ENCODE measurements at regions not wholly inside any gene's neighbourhood (a gene's known extent, or its start where the extent isn't known, plus 50 kb on each side); places are given as distances from the start of the nearest gene placed in this dataset.

DNA sequence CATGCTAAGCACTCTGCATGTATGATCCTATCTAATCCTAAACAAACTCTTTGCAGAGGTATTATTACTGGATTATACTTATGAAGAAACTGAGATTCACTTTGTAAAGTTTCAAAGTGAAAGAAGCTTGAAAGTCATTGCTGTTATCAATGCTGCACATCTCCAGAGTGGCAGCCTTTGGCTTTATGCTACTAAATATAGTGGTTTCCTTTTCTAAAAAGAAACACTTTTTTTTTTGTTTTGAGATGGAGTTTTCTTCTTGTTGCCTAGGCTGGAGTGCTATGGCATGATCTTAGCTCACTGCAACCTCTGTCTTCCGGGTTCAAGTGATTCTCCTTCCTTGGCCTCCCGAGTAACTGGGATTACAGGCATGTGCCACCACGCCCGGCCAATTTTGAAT, 114.9 kb upstream of the RAB27B start:
- DNase-seq (ENCODE audit: insufficient read length, low spot score) (no peak), FAIRE-seq (no peak)
- TF ChIP-seq TAF1 (IDR thresholded peaks at IDR 0.05; ENCODE audit: low read depth, low read length) (no peak), POU2F2 (IDR thresholded peaks at IDR 0.05; ENCODE audit: low read depth, low read length) (no peak), POLR2AphosphoS5 (IDR thresholded peaks at IDR 0.05; ENCODE audit: low read depth, low read length) (no peak), PAX5 (IDR thresholded peaks at IDR 0.05; ENCODE audit: insufficient read depth, low read length, severe bottlenecking) (no peak), SPI1 (IDR thresholded peaks at IDR 0.05; ENCODE audit: low read depth, low read length) (no peak), POLR2A (IDR thresholded peaks at IDR 0.05; ENCODE audit: low read depth, low read length) (no peak)

DNA sequence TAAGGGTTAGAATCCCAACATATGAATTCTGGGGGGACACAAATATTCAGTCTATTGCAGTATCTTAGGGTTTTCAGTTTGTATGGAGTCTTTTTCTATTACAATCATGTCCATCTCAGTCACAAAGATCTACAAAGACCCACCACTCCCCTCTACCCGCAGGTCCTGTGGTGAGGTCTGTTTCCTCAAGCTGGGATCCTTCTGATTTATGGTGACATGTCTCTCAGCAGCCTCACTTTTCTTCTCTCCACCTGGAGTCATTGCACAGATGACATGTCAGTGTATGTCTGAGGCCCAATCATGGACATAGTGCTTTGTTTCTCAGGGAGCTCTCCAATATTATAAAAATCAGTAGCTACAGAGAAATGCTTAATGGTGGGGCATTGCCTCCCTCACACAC, 113.4 kb upstream of the RAB27B start:
- TF ChIP-seq POLR2A (IDR thresholded peaks at IDR 0.05; ENCODE audit: low read depth, low read length), result no peak
- TF ChIP-seq SPI1 (IDR thresholded peaks at IDR 0.05; ENCODE audit: low read depth, low read length), result no peak
- TF ChIP-seq PAX5 (IDR thresholded peaks at IDR 0.05; ENCODE audit: insufficient read depth, low read length, severe bottlenecking), result no peak
- no peak for TF ChIP-seq TAF1 (IDR thresholded peaks at IDR 0.05; ENCODE audit: low read depth, low read length)
- no peak for DNase-seq (ENCODE audit: insufficient read length, low spot score)
- no peak for FAIRE-seq

GRCh38 chr18:54716586-54716985, 111.7 kb upstream of the RAB27B start:
- TF ChIP-seq TAF1 (IDR thresholded peaks at IDR 0.05; ENCODE audit: low read depth, low read length), result no peak
- TF ChIP-seq PAX5 (IDR thresholded peaks at IDR 0.05; ENCODE audit: insufficient read depth, low read length, severe bottlenecking), result no peak
- no peak for TF ChIP-seq SPI1 (IDR thresholded peaks at IDR 0.05; ENCODE audit: low read depth, low read length)
- TF ChIP-seq POLR2A (IDR thresholded peaks at IDR 0.05; ENCODE audit: low read depth, low read length), result no peak
- TF ChIP-seq POU2F2 (IDR thresholded peaks at IDR 0.05; ENCODE audit: low read depth, low read length), result no peak
- TF ChIP-seq POLR2AphosphoS5 (IDR thresholded peaks at IDR 0.05; ENCODE audit: low read depth, low read length), result no peak
- DNase-seq (ENCODE audit: insufficient read length, low spot score) (no peak), FAIRE-seq (no peak)

- peak; percentile 20 for DNase-seq (ENCODE audit: insufficient read length, low spot score)
- FAIRE-seq, result peak; percentile 82
- TF ChIP-seq POLR2A (IDR thresholded peaks at IDR 0.05; ENCODE audit: low read depth, low read length) (no peak), POU2F2 (IDR thresholded peaks at IDR 0.05; ENCODE audit: low read depth, low read length) (no peak), PAX5 (IDR thresholded peaks at IDR 0.05; ENCODE audit: insufficient read depth, low read length, severe bottlenecking) (peak; percentile 13), POLR2AphosphoS5 (IDR thresholded peaks at IDR 0.05; ENCODE audit: low read depth, low read length) (no peak)
These were observed 110.4 kb upstream of the RAB27B start for GRCh38 chr18:54717673-54718407.

- no peak for TF ChIP-seq SPI1 (IDR thresholded peaks at IDR 0.05; ENCODE audit: low read depth, low read length)
- TF ChIP-seq POLR2A (IDR thresholded peaks at IDR 0.05; ENCODE audit: low read depth, low read length), result no peak
- no peak for TF ChIP-seq POLR2AphosphoS5 (IDR thresholded peaks at IDR 0.05; ENCODE audit: low read depth, low read length)
- no peak for TF ChIP-seq PAX5 (IDR thresholded peaks at IDR 0.05; ENCODE audit: insufficient read depth, low read length, severe bottlenecking)
- no peak for TF ChIP-seq TAF1 (IDR thresholded peaks at IDR 0.05; ENCODE audit: low read depth, low read length)
- TF ChIP-seq POU2F2 (IDR thresholded peaks at IDR 0.05; ENCODE audit: low read depth, low read length), result no peak
- DNase-seq (ENCODE audit: insufficient read length, low spot score) (no peak), FAIRE-seq (no peak)
These were observed 109.9 kb upstream of the RAB27B start for GRCh38 chr18:54718408-54718773.

DNA sequence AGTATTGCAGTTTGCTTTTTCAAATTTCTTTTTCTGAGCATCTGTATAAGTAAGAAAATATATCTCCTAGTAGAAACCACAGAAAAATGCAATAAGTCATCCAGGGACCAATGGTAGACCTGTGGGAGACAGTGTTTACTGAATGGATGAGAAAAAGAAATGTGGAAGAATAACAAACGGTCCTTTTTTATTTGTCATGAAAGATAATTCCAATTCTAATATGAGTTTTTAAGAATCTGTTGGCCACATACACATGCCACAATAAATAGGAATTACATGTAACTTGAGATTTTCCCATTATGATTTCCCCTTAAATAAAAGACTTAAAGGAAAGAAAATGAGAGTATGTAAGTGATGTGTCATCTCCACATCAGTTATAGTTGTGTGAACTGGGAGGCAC, 107.7 kb upstream of the RAB27B start:
- FAIRE-seq, result no peak
- DNase-seq (ENCODE audit: insufficient read length, low spot score), result no peak
- TF ChIP-seq PAX5 (IDR thresholded peaks at IDR 0.05; ENCODE audit: insufficient read depth, low read length, severe bottlenecking) (no peak), SPI1 (IDR thresholded peaks at IDR 0.05; ENCODE audit: low read depth, low read length) (no peak), POLR2A (IDR thresholded peaks at IDR 0.05; ENCODE audit: low read depth, low read length) (no peak), POLR2AphosphoS5 (IDR thresholded peaks at IDR 0.05; ENCODE audit: low read depth, low read length) (no peak), POU2F2 (IDR thresholded peaks at IDR 0.05; ENCODE audit: low read depth, low read length) (no peak)

DNA sequence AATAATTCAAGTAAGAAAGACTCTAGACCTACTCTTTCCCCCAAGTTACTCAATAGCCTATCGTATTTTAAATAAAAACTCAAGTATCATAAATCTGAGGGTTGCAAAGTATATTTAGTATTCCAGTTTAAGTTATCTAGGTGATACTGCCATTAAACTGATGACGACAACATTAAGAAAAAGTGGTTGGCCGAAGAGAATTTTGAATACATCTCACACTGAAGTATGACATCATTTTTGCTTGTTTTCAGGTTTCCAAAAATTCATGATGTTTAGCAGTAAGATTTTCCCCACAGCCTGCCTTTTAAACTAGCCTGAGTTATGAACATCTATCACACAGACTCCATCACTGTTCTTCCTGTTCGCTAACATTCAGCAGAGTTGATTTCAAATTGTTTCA, 102.1 kb upstream of the RAB27B start:
- FAIRE-seq, result no peak
- no peak for TF ChIP-seq TAF1 (IDR thresholded peaks at IDR 0.05; ENCODE audit: low read depth, low read length)
- no peak for DNase-seq (ENCODE audit: insufficient read length, low spot score)

DNA sequence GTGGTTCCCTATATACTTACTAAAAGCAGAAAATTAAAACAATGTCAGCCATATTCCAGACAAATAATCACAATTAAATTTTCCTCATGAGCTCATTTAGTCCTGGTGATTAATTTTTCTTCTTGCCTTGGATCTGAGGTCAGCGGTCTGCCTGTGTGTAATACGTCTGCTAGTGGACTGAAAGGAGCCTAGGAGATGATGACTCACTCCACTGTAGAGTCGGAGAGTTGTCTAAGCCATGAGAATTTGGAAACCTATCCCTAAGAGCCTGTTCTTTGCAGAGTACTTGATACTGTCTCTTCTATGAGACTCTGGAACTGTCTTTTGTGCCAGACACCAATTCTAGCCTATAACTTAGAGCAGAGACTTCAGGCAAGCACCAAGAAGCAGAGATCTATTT, 94.2 kb upstream of the RAB27B start:
- TF ChIP-seq PAX5 (IDR thresholded peaks at IDR 0.05; ENCODE audit: insufficient read depth, low read length, severe bottlenecking) (no peak), TAF1 (IDR thresholded peaks at IDR 0.05; ENCODE audit: low read depth, low read length) (no peak), POU2F2 (IDR thresholded peaks at IDR 0.05; ENCODE audit: low read depth, low read length) (no peak), SPI1 (IDR thresholded peaks at IDR 0.05; ENCODE audit: low read depth, low read length) (no peak), POLR2AphosphoS5 (IDR thresholded peaks at IDR 0.05; ENCODE audit: low read depth, low read length) (no peak), POLR2A (IDR thresholded peaks at IDR 0.05; ENCODE audit: low read depth, low read length) (no peak)
- FAIRE-seq (no peak), DNase-seq (ENCODE audit: insufficient read length, low spot score) (no peak)

DNA sequence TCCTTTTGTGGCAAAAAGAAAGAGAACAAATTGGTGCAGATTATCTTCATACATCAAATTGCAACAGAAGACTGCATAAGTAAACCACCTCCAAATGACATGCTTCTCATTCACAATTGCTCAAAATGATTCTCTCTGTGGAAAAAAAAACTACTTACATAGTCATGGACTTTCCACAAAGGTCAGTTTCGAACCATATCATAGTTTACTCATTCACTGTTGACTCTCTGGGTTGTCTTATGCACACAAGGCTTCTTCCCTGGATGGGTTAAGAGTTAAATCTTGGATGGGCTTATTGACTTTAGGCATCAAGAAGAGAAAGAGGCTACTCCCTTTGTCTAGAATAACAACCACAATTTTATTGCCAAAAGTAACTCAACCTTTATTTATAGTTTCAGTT, 91.3 kb upstream of the RAB27B start:
- TF ChIP-seq POLR2A (IDR thresholded peaks at IDR 0.05; ENCODE audit: low read depth, low read length) (no peak), TAF1 (IDR thresholded peaks at IDR 0.05; ENCODE audit: low read depth, low read length) (no peak), SPI1 (IDR thresholded peaks at IDR 0.05; ENCODE audit: low read depth, low read length) (no peak), POU2F2 (IDR thresholded peaks at IDR 0.05; ENCODE audit: low read depth, low read length) (no peak), PAX5 (IDR thresholded peaks at IDR 0.05; ENCODE audit: insufficient read depth, low read length, severe bottlenecking) (no peak), POLR2AphosphoS5 (IDR thresholded peaks at IDR 0.05; ENCODE audit: low read depth, low read length) (no peak)
- no peak for FAIRE-seq
- DNase-seq (ENCODE audit: insufficient read length, low spot score), result no peak

DNA sequence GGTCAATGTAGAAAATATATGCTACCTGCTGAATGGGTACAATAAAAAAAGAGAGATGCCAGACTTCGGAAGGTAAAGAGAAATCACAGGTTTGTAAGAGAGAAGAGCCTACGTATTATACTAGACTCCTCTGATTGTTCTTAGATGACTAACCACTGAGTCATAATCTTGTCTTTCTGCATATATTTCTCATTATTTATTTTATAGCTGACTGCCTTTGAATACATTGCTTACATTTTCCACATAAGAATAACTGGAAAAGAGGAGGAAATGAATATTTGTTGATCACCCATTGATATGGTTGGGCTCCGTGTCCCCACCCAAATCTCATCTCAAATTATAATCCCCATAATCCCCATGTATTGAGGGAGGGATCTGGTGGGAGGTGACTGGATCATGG, 90.3 kb upstream of the RAB27B start:
- DNase-seq (ENCODE audit: insufficient read length, low spot score) (no peak), FAIRE-seq (no peak)

More for the DNA sequence above, 90.3 kb upstream of the RAB27B start:
- TF ChIP-seq POU2F2 (IDR thresholded peaks at IDR 0.05; ENCODE audit: low read depth, low read length), result no peak
- no peak for TF ChIP-seq POLR2A (IDR thresholded peaks at IDR 0.05; ENCODE audit: low read depth, low read length)
- TF ChIP-seq SPI1 (IDR thresholded peaks at IDR 0.05; ENCODE audit: low read depth, low read length), result no peak
- TF ChIP-seq POLR2AphosphoS5 (IDR thresholded peaks at IDR 0.05; ENCODE audit: low read depth, low read length), result no peak
- no peak for TF ChIP-seq PAX5 (IDR thresholded peaks at IDR 0.05; ENCODE audit: insufficient read depth, low read length, severe bottlenecking)
- TF ChIP-seq TAF1 (IDR thresholded peaks at IDR 0.05; ENCODE audit: low read depth, low read length), result no peak
